A673 (cell line): ENCODE measurements at regions not wholly inside any gene's neighbourhood (a gene's known extent, or its start where the extent isn't known, plus 50 kb on each side); places are given as distances from the start of the nearest gene placed in this dataset.

Experiments
- BruUV-seq: library from RNA; stranded (reverse); fragments of 400-500 nt; replicated peaks from 2 replicates; lab custom pipeline; 2021; lab: Mats Ljungman, UMichigan
- CTCF ChIA-PET: fragments of 300-600 bp; sonication (Branson Sonifier 250); formaldehyde crosslinking; loops from one replicate; lab custom pipeline; 2022; ENCODE audit warnings: antibody characterized with exemption; lab: Charles Lee
- POLR2A ChIA-PET: fragments of 300-600 bp; sonication (Branson Sonifier 250); formaldehyde crosslinking; loops from one replicate; lab custom pipeline; 2022; ENCODE audit warnings: antibody characterized with exemption; ENCODE audit not compliant: low non-redundant PET; lab: Charles Lee
- DNase-seq: peaks from one replicate; pipeline ENCODE4 v3.0.0-alpha.2; 2015; ENCODE audit warnings: low spot score
- H3K27ac ChIP-seq: fragments of 200-600 bp; sonication (generic); 2 replicates; pipeline ENCODE4 v1.5.1; 2016; ENCODE audit warnings: mixed run types, low read depth, mild to moderate bottlenecking, mixed read lengths, antibody characterized with exemption, low read length; ENCODE audit not compliant: poor library complexity, severe bottlenecking
- H3K27me3 ChIP-seq: fragments of 200-600 bp; sonication (generic); replicated peaks from 2 replicates; pipeline ENCODE4 v1.6.1; 2017; ENCODE audit warnings: mixed run types, low read depth, mild to moderate bottlenecking, mixed read lengths, antibody characterized with exemption, low read length; ENCODE audit not compliant: insufficient read depth, poor library complexity
- H3K36me3 ChIP-seq: fragments of 200-600 bp; sonication (generic); 2 replicates; pipeline ENCODE4 v1.6.1; 2016; ENCODE audit warnings: mixed run types, mild to moderate bottlenecking, mixed read lengths, antibody characterized with exemption, low read length; ENCODE audit not compliant: insufficient read depth, poor library complexity, severe bottlenecking
- H3K4me1 ChIP-seq: fragments of 200-600 bp; sonication (generic); 2 replicates; pipeline ENCODE4 v1.6.1; 2017; ENCODE audit warnings: mixed run types, mild to moderate bottlenecking, mixed read lengths, antibody characterized with exemption, low read length; ENCODE audit not compliant: insufficient read depth, poor library complexity, severe bottlenecking
- H3K4me3 ChIP-seq: fragments of 200-600 bp; sonication (generic); 2 replicates; pipeline ENCODE4 v1.5.1; 2016; ENCODE audit warnings: low read depth, mixed run types, mild to moderate bottlenecking, mixed read lengths, low read length; ENCODE audit not compliant: poor library complexity, severe bottlenecking
- H3K9me3 ChIP-seq: fragments of 200-600 bp; sonication (generic); 2 replicates; pipeline ENCODE4 v1.6.1; 2016; ENCODE audit warnings: mixed run types, low read depth, mild to moderate bottlenecking, mixed read lengths, antibody characterized with exemption, low read length; ENCODE audit not compliant: poor library complexity, severe bottlenecking
- EZH2 ChIP-seq: fragments of 200-600 bp; sonication (generic); IDR thresholded peaks from 2 replicates; pipeline ENCODE4 v1.6.1; 2017; ENCODE audit warnings: borderline replicate concordance, low read depth, mild to moderate bottlenecking, mixed read lengths, antibody characterized with exemption, low read length; ENCODE audit not compliant: poor library complexity, severe bottlenecking
- intact Hi-C: fragments of 100-400 bp; cut with micrococcal nuclease; formaldehyde crosslinking; loops from one replicate; pipeline ENCODE4 v1.10.0; 2022; ENCODE audit not compliant: unreplicated experiment
- TF ChIP-seq, protein P1 (sequence below): fragments of 300-800, 200-600 bp; sonication (generic); conservative IDR thresholded peaks from 2 replicates; pipeline ENCODE4 v1.5.1; 2017; ENCODE audit warnings: low read depth, mild to moderate bottlenecking, antibody characterized with exemption, low read length, moderate library complexity, mixed read lengths

DNA sequence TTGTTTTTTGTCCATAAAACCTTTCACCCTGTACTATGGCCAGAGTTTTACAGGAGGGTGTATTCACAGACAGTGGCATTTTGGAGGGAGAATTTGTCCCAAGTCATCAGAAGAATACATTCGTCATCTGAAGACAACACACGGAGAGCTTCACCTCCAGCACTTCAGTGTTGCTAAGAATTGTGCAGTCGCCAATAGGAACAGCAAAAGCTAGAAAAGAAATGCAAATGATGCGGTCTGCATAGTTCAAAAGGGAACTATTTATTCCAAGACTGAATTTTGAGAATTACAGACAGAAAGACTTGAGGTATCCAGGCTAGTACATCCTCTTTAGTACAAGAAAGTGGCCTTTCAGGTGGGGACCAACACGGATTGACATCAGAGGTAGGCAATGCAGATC, 399.2 kb upstream of the KIF2A start:
- H3K27ac ChIP-seq: no peak overlapping the region
- no peaks in the 10 kb centered on the region for H3K4me1 ChIP-seq
- no peaks in the 10 kb centered on the region for H3K36me3 ChIP-seq
- intact Hi-C loops: no loop called here
- CTCF ChIA-PET: no interaction called here
- H3K27me3 ChIP-seq: no peaks in the 10 kb centered on the region
- no peak for TF ChIP-seq EZH2
- TF ChIP-seq, protein P1, sequence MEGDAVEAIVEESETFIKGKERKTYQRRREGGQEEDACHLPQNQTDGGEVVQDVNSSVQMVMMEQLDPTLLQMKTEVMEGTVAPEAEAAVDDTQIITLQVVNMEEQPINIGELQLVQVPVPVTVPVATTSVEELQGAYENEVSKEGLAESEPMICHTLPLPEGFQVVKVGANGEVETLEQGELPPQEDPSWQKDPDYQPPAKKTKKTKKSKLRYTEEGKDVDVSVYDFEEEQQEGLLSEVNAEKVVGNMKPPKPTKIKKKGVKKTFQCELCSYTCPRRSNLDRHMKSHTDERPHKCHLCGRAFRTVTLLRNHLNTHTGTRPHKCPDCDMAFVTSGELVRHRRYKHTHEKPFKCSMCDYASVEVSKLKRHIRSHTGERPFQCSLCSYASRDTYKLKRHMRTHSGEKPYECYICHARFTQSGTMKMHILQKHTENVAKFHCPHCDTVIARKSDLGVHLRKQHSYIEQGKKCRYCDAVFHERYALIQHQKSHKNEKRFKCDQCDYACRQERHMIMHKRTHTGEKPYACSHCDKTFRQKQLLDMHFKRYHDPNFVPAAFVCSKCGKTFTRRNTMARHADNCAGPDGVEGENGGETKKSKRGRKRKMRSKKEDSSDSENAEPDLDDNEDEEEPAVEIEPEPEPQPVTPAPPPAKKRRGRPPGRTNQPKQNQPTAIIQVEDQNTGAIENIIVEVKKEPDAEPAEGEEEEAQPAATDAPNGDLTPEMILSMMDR: no peak
- POLR2A ChIA-PET: no interaction called here
- H3K9me3 ChIP-seq: no peaks in the 10 kb centered on the region
- no peak overlapping the region for H3K4me3 ChIP-seq
- DNase-seq: no peak
- no TSS peak for BruUV-seq

DNA sequence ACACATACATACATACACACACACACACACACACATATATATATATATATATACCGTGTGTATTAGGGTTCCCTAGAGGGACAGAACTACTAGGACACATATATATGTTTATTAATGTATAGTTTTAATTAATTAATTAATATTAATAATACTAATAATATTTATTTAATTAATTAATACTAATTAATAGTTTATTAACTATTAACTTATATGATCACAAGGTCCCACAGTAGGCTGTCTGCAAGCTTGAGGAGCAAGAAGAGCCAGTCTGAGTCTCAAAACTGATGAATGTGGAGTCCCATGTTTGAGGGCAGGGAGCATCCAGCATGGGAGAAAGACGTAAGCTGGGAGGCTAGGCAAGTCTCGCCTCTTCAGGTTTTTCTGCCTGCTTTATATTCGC, 398.0 kb upstream of the KIF2A start:
- no peak overlapping the region for H3K27ac ChIP-seq
- CTCF ChIA-PET: no interaction called here
- TF ChIP-seq, protein P1: no peak
- no peak for TF ChIP-seq EZH2
- H3K9me3 ChIP-seq: no peaks in the 10 kb centered on the region
- intact Hi-C loops: no loop called here
- no peak for DNase-seq
- no peaks in the 10 kb centered on the region for H3K36me3 ChIP-seq
- no TSS peak for BruUV-seq
- no peak overlapping the region for H3K4me3 ChIP-seq
- POLR2A ChIA-PET: no interaction called here
- no peaks in the 10 kb centered on the region for H3K4me1 ChIP-seq
- H3K27me3 ChIP-seq: no peaks in the 10 kb centered on the region

DNA sequence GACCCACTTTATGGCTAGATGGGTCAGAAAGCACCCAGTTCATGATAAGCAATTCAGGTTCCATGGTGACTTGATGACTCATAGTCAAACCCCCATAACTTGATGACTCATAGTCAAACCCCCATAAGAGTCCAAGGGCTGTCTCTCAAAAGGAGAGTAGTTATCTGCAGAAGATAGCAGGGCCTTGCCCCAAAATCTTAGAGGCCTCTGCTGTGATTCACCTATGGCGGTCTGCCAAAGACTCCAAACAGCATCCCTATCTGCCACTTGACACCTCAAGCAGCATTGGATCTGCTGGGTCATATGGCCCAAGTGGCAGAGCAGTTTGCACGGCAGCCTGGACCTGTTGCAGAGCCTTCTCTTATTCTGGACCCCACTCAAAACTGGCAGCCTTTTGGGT, 395.2 kb upstream of the KIF2A start:
- H3K27ac ChIP-seq: no peak overlapping the region
- H3K9me3 ChIP-seq: no peaks in the 10 kb centered on the region
- H3K27me3 ChIP-seq: no peaks in the 10 kb centered on the region
- no peaks in the 10 kb centered on the region for H3K36me3 ChIP-seq
- no peaks in the 10 kb centered on the region for H3K4me1 ChIP-seq
- no peak overlapping the region for H3K4me3 ChIP-seq
- POLR2A ChIA-PET: no interaction called here
- CTCF ChIA-PET: no interaction called here
- TF ChIP-seq, protein P1: no peak
- TF ChIP-seq EZH2: no peak
- intact Hi-C loops: no loop called here
- no TSS peak for BruUV-seq
- peak; percentile 11 for DNase-seq
